ENCODE measurements at regions not wholly inside any gene's neighbourhood (a gene's known extent, or its start where the extent isn't known, plus 50 kb on each side); places are given as distances from the start of the nearest gene placed in this dataset.
"Not testable (repeated sequence)": the region's sequence is repeated elsewhere in the genome, so short reads cannot be mapped to it uniquely, and the experiment has no call there.

DNA sequence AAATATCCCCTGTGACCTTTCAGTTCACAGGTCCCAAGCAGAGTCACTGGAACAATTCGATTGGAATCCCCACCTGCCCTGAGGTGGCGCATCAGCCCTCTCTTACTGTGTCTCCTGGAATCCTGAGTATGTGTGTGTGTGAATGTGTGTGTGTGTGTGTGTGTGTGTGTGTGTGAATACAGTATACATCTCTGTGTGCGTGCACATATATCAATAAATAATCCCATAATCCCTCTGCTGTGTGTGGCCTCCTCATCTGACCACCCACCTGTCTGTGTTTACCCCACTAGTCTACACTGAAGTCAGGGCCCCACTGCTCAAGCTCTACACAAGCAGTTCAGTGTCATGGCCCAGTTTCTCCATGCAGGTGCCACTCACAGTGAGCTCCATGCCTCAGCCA is 187.4 kb downstream of the ERCC6L2 start:
- no peak overlapping the region for H3K4me3 ChIP-seq (ENCODE audit: low read depth, low read length)
- no peak for TF ChIP-seq CTCF (IDR thresholded peaks at IDR 0.05; ENCODE audit: insufficient read depth, low read depth, low read length, missing control alignments)
- DNase-seq (ENCODE audit: low read depth): no peak

DNA sequence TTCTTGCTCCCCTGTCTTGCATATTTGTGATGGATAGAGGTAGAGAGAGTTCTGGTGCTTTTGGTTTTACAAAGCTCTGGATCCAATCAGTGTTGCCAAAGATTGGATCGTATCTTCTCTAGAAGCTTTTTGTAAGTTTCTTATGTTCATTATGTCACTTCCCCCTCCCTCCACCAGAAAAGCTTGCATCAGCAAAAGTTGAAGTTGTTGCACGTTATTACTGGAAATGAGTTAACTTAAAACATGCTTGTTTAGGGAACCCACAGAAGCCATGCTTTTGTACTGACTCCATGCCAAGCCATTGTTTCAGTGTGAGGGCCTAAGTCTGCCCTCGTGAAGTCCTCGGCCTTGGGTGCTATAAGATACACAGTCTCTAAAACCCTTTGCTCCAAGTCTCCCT is 186.5 kb downstream of the ERCC6L2 start:
- H3K4me3 ChIP-seq (ENCODE audit: low read depth, low read length): no peak overlapping the region

GRCh38 chr9:96061293-96061987 is 185.9 kb downstream of the ERCC6L2 start:
- TF ChIP-seq CTCF (IDR thresholded peaks at IDR 0.05; ENCODE audit: insufficient read depth, low read depth, low read length, missing control alignments): peak; percentile 32
- H3K4me3 ChIP-seq (ENCODE audit: low read depth, low read length): no peak overlapping the region
- DNase-seq (ENCODE audit: low read depth): peak; percentile 27

More for the DNA sequence above, 186.5 kb downstream of the ERCC6L2 start:
- no peak for DNase-seq (ENCODE audit: low read depth)
- no peak for TF ChIP-seq CTCF (IDR thresholded peaks at IDR 0.05; ENCODE audit: insufficient read depth, low read depth, low read length, missing control alignments)

GRCh38 chr9:96058218-96058617 is 182.7 kb downstream of the ERCC6L2 start:
- DNase-seq (ENCODE audit: low read depth): no peak

GRCh38 chr9:96057155-96057554 is 181.7 kb downstream of the ERCC6L2 start:
- no peak for DNase-seq (ENCODE audit: low read depth)
- TF ChIP-seq CTCF (IDR thresholded peaks at IDR 0.05; ENCODE audit: insufficient read depth, low read depth, low read length, missing control alignments): no peak
- H3K4me3 ChIP-seq (ENCODE audit: low read depth, low read length): no peak overlapping the region

More at GRCh38 chr9:96058218-96058617, 182.7 kb downstream of the ERCC6L2 start:
- H3K4me3 ChIP-seq (ENCODE audit: low read depth, low read length): no peak overlapping the region
- no peak for TF ChIP-seq CTCF (IDR thresholded peaks at IDR 0.05; ENCODE audit: insufficient read depth, low read depth, low read length, missing control alignments)

GRCh38 chr9:96056226-96056625 is 180.7 kb downstream of the ERCC6L2 start:
- no peak for DNase-seq (ENCODE audit: low read depth)
- TF ChIP-seq CTCF (IDR thresholded peaks at IDR 0.05; ENCODE audit: insufficient read depth, low read depth, low read length, missing control alignments): no peak

DNA sequence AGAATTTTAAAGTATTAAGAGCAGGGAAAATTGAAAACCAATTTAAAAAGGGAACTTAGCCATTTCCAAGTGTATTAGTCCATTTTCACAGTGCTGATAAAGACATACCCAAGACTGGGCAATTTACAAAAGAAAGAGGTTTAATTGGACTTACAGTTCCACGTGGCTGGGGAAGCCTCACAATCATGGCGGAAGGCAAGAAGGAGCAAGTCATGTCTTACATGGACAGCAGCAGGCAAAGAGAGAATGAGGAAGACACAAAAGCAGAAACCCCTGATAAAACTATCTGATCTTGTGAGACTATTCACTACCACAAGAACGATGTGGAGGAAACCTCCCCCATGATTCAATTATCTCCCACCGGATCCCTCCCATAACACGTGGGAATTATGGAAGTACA is 178.8 kb downstream of the ERCC6L2 start:
- DNase-seq (ENCODE audit: low read depth); H3K4me3 ChIP-seq (ENCODE audit: low read depth, low read length): not testable (repeated sequence)

More at GRCh38 chr9:96056226-96056625, 180.7 kb downstream of the ERCC6L2 start:
- H3K4me3 ChIP-seq (ENCODE audit: low read depth, low read length): no peak overlapping the region
